GM12872 (cell line): ENCODE measurements at regions not wholly inside any gene's neighbourhood (a gene's known extent, or its start where the extent isn't known, plus 50 kb on each side); places are given as distances from the start of the nearest gene placed in this dataset.

Experiments
- TF ChIP-seq, protein P1 (sequence below): IDR thresholded peaks from 3 replicates; pipeline ENCODE4 v1.5.1; 2011; ENCODE audit warnings: low read depth, mild to moderate bottlenecking, low read length, moderate library complexity; ENCODE audit not compliant: insufficient read depth

DNA sequence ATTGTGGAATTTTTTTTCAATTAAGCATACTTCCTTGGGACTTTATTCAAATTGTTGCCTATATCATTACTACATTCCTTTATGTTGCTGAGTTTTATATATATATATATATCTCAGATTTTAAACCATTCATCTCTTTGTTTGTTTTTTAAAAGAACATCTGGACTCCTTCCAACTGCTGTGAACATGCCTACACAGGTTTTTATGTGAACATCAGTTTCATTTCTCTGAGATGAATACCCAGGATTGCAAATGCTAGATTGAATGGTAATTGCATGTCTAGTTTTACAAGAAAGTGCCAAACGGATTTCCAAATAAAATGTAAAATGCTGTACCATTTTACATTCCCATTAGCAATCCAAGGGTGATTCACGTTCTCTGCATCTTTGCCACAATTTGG is 1289.3 kb downstream of the HACE1 start:
- TF ChIP-seq, protein P1, sequence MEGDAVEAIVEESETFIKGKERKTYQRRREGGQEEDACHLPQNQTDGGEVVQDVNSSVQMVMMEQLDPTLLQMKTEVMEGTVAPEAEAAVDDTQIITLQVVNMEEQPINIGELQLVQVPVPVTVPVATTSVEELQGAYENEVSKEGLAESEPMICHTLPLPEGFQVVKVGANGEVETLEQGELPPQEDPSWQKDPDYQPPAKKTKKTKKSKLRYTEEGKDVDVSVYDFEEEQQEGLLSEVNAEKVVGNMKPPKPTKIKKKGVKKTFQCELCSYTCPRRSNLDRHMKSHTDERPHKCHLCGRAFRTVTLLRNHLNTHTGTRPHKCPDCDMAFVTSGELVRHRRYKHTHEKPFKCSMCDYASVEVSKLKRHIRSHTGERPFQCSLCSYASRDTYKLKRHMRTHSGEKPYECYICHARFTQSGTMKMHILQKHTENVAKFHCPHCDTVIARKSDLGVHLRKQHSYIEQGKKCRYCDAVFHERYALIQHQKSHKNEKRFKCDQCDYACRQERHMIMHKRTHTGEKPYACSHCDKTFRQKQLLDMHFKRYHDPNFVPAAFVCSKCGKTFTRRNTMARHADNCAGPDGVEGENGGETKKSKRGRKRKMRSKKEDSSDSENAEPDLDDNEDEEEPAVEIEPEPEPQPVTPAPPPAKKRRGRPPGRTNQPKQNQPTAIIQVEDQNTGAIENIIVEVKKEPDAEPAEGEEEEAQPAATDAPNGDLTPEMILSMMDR, result no peak

DNA sequence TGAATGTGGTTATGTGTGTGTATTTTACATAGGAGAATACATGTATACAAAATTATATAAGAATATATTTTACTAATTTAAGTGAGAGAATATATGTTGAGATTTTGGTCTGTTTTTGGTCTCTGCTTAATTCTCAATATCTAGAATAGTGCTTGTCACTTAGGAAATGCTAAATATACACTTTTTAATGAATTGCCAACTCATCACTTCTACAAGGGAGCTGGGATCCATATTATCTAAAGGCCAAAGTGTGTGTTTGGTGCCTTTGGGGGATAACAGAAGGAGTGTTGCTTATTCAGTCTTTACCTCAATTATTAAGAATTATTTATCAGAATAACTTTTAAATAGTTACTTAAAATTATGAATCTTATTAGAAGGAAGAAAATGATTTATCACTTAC is 1304.8 kb downstream of the HACE1 start:
- TF ChIP-seq, protein P1, result no peak

DNA sequence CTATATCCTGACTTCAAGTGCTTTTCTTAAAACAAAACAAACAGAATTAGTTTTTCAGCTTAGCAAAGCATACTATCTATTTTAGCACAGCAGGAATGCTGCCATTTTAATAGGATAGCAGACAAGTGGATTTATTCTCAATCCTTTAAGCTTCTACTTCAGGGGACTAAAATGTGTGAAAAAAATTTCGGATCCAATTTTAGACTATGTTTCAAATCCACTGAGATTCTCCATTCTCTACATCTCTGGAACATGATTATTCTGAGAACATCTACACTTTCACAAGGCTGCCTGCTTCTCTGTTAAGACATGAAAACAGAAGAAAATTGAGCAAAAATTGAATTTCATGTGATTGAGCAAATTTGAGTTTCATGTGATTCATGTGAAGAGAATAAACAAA is 1321.3 kb downstream of the HACE1 start:
- TF ChIP-seq, protein P1, result no peak

DNA sequence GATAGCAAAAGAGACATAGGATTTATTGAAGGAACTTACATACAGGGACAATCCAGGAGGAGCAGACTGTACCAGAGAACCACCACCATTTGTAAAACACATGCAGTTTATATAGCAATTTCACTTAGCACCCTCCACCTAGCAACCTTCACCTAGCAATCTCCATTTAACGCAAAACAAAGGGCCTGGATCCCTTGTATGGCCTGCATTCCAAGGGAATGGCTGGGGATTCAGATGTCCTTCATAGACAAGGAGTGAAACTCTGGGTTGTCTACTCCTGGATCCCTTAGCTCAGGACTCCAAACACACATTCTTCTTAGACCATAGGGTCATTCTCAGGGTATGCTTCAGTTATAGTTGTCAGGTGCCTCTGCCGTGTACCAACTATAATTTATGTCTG is 1324.9 kb downstream of the HACE1 start:
- TF ChIP-seq, protein P1, result no peak

DNA sequence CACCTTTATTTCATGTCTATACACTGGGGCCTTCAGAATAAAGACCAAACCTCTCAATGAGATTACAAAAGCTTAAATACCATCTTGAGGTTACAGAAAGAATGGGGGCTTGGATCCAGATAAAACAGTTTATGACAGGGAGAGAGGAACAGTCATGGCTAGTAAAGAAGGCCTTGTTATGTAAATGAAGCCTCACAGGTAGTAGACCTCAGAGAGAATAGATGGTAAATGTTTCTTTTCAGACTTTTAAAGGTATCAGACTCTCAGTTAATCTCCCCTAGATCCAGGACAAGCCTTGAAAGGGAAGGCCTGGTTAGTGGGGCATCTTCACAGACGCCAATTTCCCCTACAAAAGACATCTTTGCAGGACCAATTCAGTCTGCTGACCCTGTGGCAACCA is 1325.6 kb downstream of the HACE1 start:
- TF ChIP-seq, protein P1, result no peak

DNA sequence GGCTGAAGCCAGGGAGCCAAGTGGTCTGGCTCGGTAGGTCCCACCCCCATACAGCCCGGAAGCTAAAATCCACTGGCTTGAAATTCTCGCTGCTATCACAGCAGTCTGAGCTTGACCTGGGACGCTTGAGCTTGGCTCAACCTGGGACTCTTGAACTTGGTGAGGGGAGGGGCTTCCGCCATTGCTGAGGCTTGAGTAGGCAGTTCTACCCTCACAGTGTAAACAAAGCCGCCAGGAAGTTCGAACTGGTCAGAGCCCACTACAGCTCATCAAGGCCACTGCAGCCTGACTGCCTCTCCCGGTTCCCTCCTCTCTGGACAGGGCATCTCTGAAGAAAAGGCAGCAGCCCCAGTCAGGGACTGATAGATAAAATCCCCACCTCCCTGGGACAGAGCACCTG is 1337.7 kb downstream of the HACE1 start:
- TF ChIP-seq, protein P1, result no peak

DNA sequence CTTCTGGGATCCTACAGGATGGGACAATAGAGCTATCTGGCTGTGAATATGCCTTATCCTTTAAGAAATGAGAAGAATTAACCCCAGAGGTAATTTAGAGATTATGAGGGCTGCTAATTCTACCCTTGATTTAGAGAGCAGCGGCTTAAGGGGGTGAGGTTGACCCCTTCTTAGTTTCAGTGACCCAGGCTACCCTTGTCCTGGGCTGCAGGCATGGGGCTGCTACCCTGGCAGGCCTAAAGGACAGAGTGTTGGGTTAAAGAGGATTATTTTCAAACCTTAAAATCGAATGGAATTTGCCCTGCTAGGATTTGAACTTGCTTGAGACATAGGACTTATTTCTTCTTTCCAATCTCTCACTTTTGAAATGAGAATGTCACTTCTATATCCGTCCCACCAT is 1343.4 kb downstream of the HACE1 start:
- TF ChIP-seq, protein P1, result no peak

DNA sequence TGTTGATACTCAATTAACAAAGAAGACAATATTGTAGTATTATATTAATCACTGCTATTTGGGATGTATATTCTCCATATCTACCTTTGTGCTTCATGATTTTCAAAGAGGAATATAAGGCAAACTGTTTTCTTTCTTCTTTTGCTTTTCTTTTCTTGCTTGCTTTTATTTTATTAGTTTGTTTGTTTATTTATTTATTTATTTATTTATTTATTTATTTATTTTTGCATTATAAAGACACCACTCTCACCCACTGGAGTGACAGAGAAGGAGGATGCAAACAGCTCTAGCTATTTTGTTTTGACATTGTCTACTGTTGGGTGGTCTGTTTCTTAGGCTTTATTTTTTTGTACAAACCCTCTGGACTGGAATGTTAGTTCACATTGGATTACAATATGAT is 1352.7 kb downstream of the HACE1 start:
- TF ChIP-seq, protein P1, result no peak
